GM23338 (cell line): ENCODE measurements at regions not wholly inside any gene's neighbourhood (a gene's known extent, or its start where the extent isn't known, plus 50 kb on each side); places are given as distances from the start of the nearest gene placed in this dataset.

ENCODE experiments used
- ATAC-seq: fragments of 200-7000 bp; cut with Tn5 transposase; 3 replicates; pipeline ENCODE4 v1.9.1; 2020
- DNase-seq: peaks from one replicate; pipeline ENCODE4 v3.0.0-alpha.2; 2015; ENCODE audit warnings: low spot score
- H2AFZ ChIP-seq: fragments of 200-600 bp; sonication (generic); 2 replicates; pipeline ENCODE4 v1.8.0; 2016; ENCODE audit warnings: antibody characterized with exemption, mild to moderate bottlenecking, moderate library complexity
- H3F3A ChIP-seq: fragments of 200-600 bp; sonication (generic); replicated peaks from 2 replicates; pipeline ENCODE4 v1.8.0; 2017; ENCODE audit warnings: antibody characterized with exemption, mixed run types, low read depth
- H3K27ac ChIP-seq: fragments of 200-600 bp; sonication (generic); 2 replicates; pipeline ENCODE4 v1.6.1; 2016; ENCODE audit warnings: low read depth
- H3K27me3 ChIP-seq: fragments of 200-600 bp; sonication (generic); 2 replicates; pipeline ENCODE4 v1.8.0; 2016; ENCODE audit warnings: mild to moderate bottlenecking, mixed run types, moderate library complexity; ENCODE audit not compliant: insufficient read depth
- H3K36me3 ChIP-seq: fragments of 200-600 bp; sonication (generic); 2 replicates; pipeline ENCODE4 v1.8.0; 2016; ENCODE audit warnings: mild to moderate bottlenecking; ENCODE audit not compliant: insufficient read depth
- H3K4me1 ChIP-seq: fragments of 200-600 bp; sonication (generic); 2 replicates; pipeline ENCODE4 v1.8.0; 2016; ENCODE audit warnings: mild to moderate bottlenecking, moderate library complexity; ENCODE audit not compliant: insufficient read depth
- H3K4me2 ChIP-seq: fragments of 200-600 bp; sonication (generic); 2 replicates; pipeline ENCODE4 v1.7.1; 2017; ENCODE audit warnings: mixed run types
- H3K4me3 ChIP-seq: fragments of 200-600 bp; sonication (generic); 2 replicates; pipeline ENCODE4 v1.6.1; 2016; ENCODE audit warnings: mixed run types
- H3K79me2 ChIP-seq: fragments of 200-600 bp; sonication (generic); replicated peaks from 2 replicates; pipeline ENCODE4 v1.8.0; 2017; ENCODE audit warnings: mild to moderate bottlenecking; ENCODE audit not compliant: insufficient read depth
- H3K9me2 ChIP-seq: fragments of 200-600 bp; sonication (generic); 2 replicates; pipeline ENCODE4 v1.8.0; 2017; ENCODE audit not compliant: insufficient read depth
- H4K20me1 ChIP-seq: fragments of 200-600 bp; sonication (generic); replicated peaks from 2 replicates; pipeline ENCODE4 v1.8.0; 2017; ENCODE audit warnings: mild to moderate bottlenecking; ENCODE audit not compliant: insufficient read depth
- H3K27ac Mint-ChIP-seq: 2 replicates; pipeline ENCODE4 v1.8.0; 2020; ENCODE audit warnings: inconsistent platforms, mild to moderate bottlenecking, moderate library complexity, mixed read lengths
- H3K27me3 Mint-ChIP-seq: 3 replicates; pipeline ENCODE4 v1.8.0; 2022; ENCODE audit warnings: low read depth, mild to moderate bottlenecking, moderate library complexity, mixed read lengths, inconsistent platforms; ENCODE audit not compliant: insufficient read depth, poor library complexity
- H3K36me3 Mint-ChIP-seq: 3 replicates; pipeline ENCODE4 v1.8.0; 2021; ENCODE audit warnings: low read depth, mild to moderate bottlenecking, inconsistent platforms, moderate library complexity, mixed read lengths
- H3K4me1 Mint-ChIP-seq: 3 replicates; pipeline ENCODE4 v1.8.0; 2020; ENCODE audit warnings: mild to moderate bottlenecking, inconsistent platforms, mixed read lengths
- H3K4me3 Mint-ChIP-seq: 3 replicates; pipeline ENCODE4 v1.8.0; 2021; ENCODE audit warnings: moderate library complexity, mild to moderate bottlenecking, inconsistent platforms, mixed read lengths
- H3K9me3 Mint-ChIP-seq: 3 replicates; pipeline ENCODE4 v1.8.0; 2020; ENCODE audit warnings: moderate library complexity, mild to moderate bottlenecking, inconsistent platforms, mixed read lengths
- CREB1 ChIP-seq: fragments of 250-450 bp; sonication (Bioruptor Pico); IDR thresholded peaks from 2 replicates; pipeline ENCODE4 v1.5.0; 2020; ENCODE audit warnings: low read depth, mild to moderate bottlenecking, moderate library complexity
- EZH2phosphoT487 ChIP-seq: fragments of 200-600 bp; sonication (generic); IDR thresholded peaks from one replicate; pipeline ENCODE4 v1.8.1; 2018; ENCODE audit warnings: antibody characterized with exemption; ENCODE audit not compliant: unreplicated experiment
- STAT1 ChIP-seq: IDR thresholded peaks from one replicate; pipeline ENCODE4 v1.6.1; 2016; ENCODE audit warnings: antibody characterized with exemption; ENCODE audit not compliant: unreplicated experiment
- ZNF114 ChIP-seq: fragments of 250-450 bp; sonication (Bioruptor Pico); IDR thresholded peaks from 2 replicates; pipeline ENCODE4 v1.5.0; 2020; ENCODE audit warnings: mild to moderate bottlenecking, moderate library complexity
- TF ChIP-seq, protein P1 (sequence below): IDR thresholded peaks from one replicate; pipeline ENCODE4 v1.6.1; 2018; ENCODE audit warnings: antibody characterized with exemption; ENCODE audit not compliant: unreplicated experiment
- TF ChIP-seq, protein P2 (sequence below): IDR thresholded peaks from 2 replicates; pipeline ENCODE4 v1.6.1; 2016; ENCODE audit warnings: antibody characterized with exemption
- TF ChIP-seq, protein P3 (sequence below): fragments of 250-450 bp; sonication (Bioruptor Pico); IDR thresholded peaks from 2 replicates; pipeline ENCODE4 v1.5.0; 2020; ENCODE audit warnings: mild to moderate bottlenecking, moderate library complexity

DNA sequence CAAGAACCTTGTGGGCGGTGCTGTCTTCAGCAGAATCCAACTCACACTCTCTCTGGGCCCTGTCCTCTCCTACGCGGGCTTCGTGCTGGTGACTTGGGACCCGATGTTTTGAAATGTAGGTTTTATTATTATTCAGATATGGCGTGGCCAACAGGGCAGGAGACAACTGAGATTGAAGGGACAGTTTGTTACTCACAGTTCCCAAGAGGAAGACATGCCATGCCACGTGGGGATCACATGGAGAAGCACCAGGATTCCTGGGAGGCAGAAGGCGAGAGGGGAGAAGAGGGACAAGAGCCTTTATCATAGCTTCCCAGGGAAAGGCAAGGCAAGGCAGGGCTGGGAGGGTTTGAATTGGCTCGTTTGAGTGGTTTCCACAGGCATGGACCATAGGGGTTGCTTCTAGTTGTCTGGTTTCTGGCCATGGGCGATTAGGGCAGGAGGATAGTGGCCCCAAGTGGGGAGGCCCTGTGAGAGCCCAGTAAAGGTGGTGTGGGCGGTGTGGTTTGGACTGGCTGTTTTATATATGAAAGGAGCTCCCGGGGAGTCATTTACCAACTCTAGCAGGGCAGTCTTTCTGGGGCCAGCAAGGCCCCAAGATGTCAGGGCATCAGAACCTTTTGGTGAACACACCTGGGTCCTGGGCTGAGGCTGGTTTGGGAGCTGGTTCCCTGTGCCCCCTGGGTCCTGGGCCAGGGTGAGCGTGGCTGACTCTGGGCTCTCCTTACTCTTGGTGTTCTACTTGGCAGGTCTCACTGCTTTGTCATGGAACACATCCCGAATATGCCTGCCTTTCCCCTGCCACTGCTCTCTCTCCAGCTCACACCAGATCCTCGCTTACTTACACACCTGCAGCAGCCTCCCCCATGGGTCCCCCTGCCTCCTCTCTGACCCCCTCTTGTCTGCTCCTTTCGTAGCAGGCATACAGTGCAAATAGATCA, 94.0 kb upstream of the ZNF536 start (continued):
- TF ChIP-seq, protein P1, sequence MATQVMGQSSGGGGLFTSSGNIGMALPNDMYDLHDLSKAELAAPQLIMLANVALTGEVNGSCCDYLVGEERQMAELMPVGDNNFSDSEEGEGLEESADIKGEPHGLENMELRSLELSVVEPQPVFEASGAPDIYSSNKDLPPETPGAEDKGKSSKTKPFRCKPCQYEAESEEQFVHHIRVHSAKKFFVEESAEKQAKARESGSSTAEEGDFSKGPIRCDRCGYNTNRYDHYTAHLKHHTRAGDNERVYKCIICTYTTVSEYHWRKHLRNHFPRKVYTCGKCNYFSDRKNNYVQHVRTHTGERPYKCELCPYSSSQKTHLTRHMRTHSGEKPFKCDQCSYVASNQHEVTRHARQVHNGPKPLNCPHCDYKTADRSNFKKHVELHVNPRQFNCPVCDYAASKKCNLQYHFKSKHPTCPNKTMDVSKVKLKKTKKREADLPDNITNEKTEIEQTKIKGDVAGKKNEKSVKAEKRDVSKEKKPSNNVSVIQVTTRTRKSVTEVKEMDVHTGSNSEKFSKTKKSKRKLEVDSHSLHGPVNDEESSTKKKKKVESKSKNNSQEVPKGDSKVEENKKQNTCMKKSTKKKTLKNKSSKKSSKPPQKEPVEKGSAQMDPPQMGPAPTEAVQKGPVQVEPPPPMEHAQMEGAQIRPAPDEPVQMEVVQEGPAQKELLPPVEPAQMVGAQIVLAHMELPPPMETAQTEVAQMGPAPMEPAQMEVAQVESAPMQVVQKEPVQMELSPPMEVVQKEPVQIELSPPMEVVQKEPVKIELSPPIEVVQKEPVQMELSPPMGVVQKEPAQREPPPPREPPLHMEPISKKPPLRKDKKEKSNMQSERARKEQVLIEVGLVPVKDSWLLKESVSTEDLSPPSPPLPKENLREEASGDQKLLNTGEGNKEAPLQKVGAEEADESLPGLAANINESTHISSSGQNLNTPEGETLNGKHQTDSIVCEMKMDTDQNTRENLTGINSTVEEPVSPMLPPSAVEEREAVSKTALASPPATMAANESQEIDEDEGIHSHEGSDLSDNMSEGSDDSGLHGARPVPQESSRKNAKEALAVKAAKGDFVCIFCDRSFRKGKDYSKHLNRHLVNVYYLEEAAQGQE = no peak
- TF ChIP-seq STAT1 (no peak), ZNF114 (CRISPR knock-in tag) (no peak), CREB1 (CRISPR knock-in tag) (no peak)
- TF ChIP-seq, protein P2, sequence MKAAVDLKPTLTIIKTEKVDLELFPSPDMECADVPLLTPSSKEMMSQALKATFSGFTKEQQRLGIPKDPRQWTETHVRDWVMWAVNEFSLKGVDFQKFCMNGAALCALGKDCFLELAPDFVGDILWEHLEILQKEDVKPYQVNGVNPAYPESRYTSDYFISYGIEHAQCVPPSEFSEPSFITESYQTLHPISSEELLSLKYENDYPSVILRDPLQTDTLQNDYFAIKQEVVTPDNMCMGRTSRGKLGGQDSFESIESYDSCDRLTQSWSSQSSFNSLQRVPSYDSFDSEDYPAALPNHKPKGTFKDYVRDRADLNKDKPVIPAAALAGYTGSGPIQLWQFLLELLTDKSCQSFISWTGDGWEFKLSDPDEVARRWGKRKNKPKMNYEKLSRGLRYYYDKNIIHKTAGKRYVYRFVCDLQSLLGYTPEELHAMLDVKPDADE = no peak

DNA sequence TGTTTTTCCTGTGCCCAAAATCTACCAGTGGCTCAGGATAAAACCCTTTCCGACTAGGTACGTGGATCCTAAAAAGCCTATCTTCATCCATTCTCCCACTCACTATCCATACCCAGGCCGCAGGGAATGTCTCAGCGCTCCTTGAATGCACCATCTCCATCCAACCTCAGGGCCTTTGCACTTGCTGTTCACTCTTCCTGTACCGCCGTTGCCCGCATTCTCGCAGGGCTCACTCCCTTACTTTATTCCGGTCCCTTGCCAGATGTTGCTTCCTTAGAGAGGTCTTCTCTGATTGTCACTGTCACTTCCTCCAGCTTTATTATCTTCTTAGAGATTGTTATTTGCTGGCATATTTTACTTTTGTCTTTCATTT, 93.3 kb upstream of the ZNF536 start:
- Mint-ChIP-seq H3K9me3 (peaks cover 2% of the 10 kb centered on the region; the same call in 2 of the 3 replicates), H3K4me1 (peaks cover 39% of the 10 kb centered on the region), H3K4me3 (no peak overlapping the region), H3K36me3 (no peaks in the 10 kb centered on the region), H3K27ac (no peak overlapping the region), H3K27me3 (peaks cover 12% of the 10 kb centered on the region)
- Histone ChIP-seq H3F3A (no peaks in the 10 kb centered on the region), H3K27ac (no peak overlapping the region), H3K79me2 (no peaks in the 10 kb centered on the region), H3K4me3 (no peak overlapping the region), H3K9me2 (no peaks in the 10 kb centered on the region), H2AFZ (no peak overlapping the region), H3K27me3 (no peaks in the 10 kb centered on the region), H3K4me2 (no peak overlapping the region), H3K4me1 (peaks cover 25% of the 10 kb centered on the region), H3K36me3 (no peaks in the 10 kb centered on the region), H4K20me1 (no peaks in the 10 kb centered on the region)
- DNase-seq (no peak), ATAC-seq (no peak)
- TF ChIP-seq, protein P3, sequence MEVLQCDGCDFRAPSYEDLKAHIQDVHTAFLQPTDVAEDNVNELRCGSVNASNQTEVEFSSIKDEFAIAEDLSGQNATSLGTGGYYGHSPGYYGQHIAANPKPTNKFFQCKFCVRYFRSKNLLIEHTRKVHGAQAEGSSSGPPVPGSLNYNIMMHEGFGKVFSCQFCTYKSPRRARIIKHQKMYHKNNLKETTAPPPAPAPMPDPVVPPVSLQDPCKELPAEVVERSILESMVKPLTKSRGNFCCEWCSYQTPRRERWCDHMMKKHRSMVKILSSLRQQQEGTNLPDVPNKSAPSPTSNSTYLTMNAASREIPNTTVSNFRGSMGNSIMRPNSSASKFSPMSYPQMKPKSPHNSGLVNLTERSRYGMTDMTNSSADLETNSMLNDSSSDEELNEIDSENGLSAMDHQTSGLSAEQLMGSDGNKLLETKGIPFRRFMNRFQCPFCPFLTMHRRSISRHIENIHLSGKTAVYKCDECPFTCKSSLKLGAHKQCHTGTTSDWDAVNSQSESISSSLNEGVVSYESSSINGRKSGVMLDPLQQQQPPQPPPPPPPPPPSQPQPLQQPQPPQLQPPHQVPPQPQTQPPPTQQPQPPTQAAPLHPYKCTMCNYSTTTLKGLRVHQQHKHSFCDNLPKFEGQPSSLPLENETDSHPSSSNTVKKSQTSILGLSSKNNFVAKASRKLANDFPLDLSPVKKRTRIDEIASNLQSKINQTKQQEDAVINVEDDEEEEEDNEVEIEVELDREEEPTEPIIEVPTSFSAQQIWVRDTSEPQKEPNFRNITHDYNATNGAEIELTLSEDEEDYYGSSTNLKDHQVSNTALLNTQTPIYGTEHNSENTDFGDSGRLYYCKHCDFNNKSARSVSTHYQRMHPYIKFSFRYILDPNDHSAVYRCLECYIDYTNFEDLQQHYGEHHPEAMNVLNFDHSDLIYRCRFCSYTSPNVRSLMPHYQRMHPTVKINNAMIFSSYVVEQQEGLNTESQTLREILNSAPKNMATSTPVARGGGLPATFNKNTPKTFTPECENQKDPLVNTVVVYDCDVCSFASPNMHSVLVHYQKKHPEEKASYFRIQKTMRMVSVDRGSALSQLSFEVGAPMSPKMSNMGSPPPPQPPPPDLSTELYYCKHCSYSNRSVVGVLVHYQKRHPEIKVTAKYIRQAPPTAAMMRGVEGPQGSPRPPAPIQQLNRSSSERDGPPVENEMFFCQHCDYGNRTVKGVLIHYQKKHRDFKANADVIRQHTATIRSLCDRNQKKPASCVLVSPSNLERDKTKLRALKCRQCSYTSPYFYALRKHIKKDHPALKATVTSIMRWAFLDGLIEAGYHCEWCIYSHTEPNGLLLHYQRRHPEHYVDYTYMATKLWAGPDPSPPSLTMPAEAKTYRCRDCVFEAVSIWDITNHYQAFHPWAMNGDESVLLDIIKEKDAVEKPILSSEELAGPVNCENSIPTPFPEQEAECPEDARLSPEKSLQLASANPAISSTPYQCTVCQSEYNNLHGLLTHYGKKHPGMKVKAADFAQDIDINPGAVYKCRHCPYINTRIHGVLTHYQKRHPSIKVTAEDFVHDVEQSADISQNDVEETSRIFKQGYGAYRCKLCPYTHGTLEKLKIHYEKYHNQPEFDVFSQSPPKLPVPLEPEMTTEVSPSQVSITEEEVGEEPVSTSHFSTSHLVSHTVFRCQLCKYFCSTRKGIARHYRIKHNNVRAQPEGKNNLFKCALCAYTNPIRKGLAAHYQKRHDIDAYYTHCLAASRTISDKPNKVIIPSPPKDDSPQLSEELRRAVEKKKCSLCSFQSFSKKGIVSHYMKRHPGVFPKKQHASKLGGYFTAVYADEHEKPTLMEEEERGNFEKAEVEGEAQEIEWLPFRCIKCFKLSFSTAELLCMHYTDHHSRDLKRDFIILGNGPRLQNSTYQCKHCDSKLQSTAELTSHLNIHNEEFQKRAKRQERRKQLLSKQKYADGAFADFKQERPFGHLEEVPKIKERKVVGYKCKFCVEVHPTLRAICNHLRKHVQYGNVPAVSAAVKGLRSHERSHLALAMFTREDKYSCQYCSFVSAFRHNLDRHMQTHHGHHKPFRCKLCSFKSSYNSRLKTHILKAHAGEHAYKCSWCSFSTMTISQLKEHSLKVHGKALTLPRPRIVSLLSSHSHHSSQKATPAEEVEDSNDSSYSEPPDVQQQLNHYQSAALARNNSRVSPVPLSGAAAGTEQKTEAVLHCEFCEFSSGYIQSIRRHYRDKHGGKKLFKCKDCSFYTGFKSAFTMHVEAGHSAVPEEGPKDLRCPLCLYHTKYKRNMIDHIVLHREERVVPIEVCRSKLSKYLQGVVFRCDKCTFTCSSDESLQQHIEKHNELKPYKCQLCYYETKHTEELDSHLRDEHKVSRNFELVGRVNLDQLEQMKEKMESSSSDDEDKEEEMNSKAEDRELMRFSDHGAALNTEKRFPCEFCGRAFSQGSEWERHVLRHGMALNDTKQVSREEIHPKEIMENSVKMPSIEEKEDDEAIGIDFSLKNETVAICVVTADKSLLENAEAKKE (CRISPR knock-in tag) = no peak
- no peak for TF ChIP-seq CREB1 (CRISPR knock-in tag)
- no peak for TF ChIP-seq EZH2phosphoT487
- no peak for TF ChIP-seq ZNF114 (CRISPR knock-in tag)
- TF ChIP-seq STAT1 = no peak
